ENCODE measurements at regions not wholly inside any gene's neighbourhood (a gene's known extent, or its start where the extent isn't known, plus 50 kb on each side); places are given as distances from the start of the nearest gene placed in this dataset.

DNA sequence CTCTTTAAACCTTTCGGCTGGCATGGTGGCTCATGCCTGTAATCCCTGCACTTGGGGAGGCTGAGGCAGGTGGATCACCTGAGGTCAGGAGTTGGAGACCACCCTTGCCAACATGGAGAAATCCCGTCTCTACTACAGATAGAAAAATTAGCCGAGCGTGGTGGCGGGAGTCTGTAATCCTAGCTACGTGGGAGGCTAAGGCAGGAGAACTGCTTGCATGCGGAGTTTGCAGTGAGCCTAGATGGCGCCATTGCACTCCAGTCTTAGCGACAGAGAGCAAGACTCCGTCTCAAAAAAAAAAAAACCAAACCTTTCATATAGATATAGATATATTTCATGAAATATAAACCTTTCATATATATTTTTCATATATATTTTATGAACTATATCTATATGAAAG, 864.7 kb downstream of the TRIB2 start:
- no peak for TF ChIP-seq SNRNP70 (optimal IDR thresholded peaks at IDR 0.05; ENCODE audit: low read depth, low read length)
- no peak for TF ChIP-seq TAF1 (IDR thresholded peaks at IDR 0.05; ENCODE audit: control insufficient read depth, extremely low read depth, insufficient read depth, low read length, severe bottlenecking)
